CD4-positive, alpha-beta memory T cell (primary cell): ENCODE measurements at regions not wholly inside any gene's neighbourhood (a gene's known extent, or its start where the extent isn't known, plus 50 kb on each side); places are given as distances from the start of the nearest gene placed in this dataset.

ENCODE experiments used
- CTCF ChIA-PET: fragments of 350-600 bp; sonication (Branson Sonifier 250); formaldehyde crosslinking; loops from one replicate; lab custom pipeline; 2021; ENCODE audit warnings: inconsistent platforms; ENCODE audit not compliant: partially characterized antibody; lab: Charles Lee
- POLR2A ChIA-PET: fragments of 350-600 bp; sonication (Branson Sonifier 250); formaldehyde crosslinking; loops from one replicate; lab custom pipeline; 2021; ENCODE audit not compliant: partially characterized antibody; lab: Charles Lee
- DNase-seq, 5 donors: peaks; one replicate each; pipeline versions ENCODE4 v3.0.0 to v3.0.0-alpha.2; 2020 to 2022; ENCODE audit warnings: mixed read lengths in 1 of 5
- H3K27ac ChIP-seq: one replicate; pipeline ENCODE4 v1.7.0; 2013; ENCODE audit warnings: low read depth, low read length
- H3K27me3 ChIP-seq: 2 replicates; pipeline ENCODE4 v1.7.0; 2013; ENCODE audit warnings: mild to moderate bottlenecking, low read length, moderate library complexity; ENCODE audit not compliant: insufficient read depth
- H3K36me3 ChIP-seq: 2 replicates; pipeline ENCODE4 v1.7.0; 2013; ENCODE audit warnings: mild to moderate bottlenecking, low read length, moderate library complexity; ENCODE audit not compliant: insufficient read depth
- H3K4me1 ChIP-seq: 2 replicates; pipeline ENCODE4 v1.7.0; 2013; ENCODE audit warnings: mild to moderate bottlenecking, low read length, moderate library complexity; ENCODE audit not compliant: insufficient read depth
- H3K4me3 ChIP-seq, 2 donors: one replicate each; pipeline ENCODE4 v1.7.0; 2013; ENCODE audit warnings: low read length in 2 of 2, mild to moderate bottlenecking in 1 of 2
- H3K9me3 ChIP-seq, 2 donors: one replicate each; pipeline ENCODE4 v1.7.0; 2013; ENCODE audit warnings: low read length in 2 of 2, control low read depth in 1 of 2; ENCODE audit not compliant: control insufficient read depth in 1 of 2
- H3K27ac Mint-ChIP-seq, 7 donors: one replicate each; pipeline ENCODE4 v1.8.0; 2020 to 2021; ENCODE audit warnings: mixed read lengths in 7 of 7, mild to moderate bottlenecking in 6 of 7, inconsistent platforms in 3 of 7, moderate library complexity in 3 of 7
- H3K27me3 Mint-ChIP-seq, 2 donors: one replicate each; pipeline ENCODE4 v1.8.0; 2020 to 2021; ENCODE audit warnings: mixed read lengths in 2 of 2
- H3K36me3 Mint-ChIP-seq, 2 donors: one replicate each; pipeline ENCODE4 v1.8.0; 2020 to 2021; ENCODE audit warnings: mixed read lengths in 2 of 2, inconsistent platforms in 1 of 2, mild to moderate bottlenecking in 1 of 2
- H3K4me1 Mint-ChIP-seq, 4 donors: one replicate each; pipeline ENCODE4 v1.8.0; 2020 to 2021; ENCODE audit warnings: mixed read lengths in 4 of 4, mild to moderate bottlenecking in 1 of 4
- H3K4me3 Mint-ChIP-seq, 8 donors: one replicate each; pipeline ENCODE4 v1.8.0; 2020 to 2021; ENCODE audit warnings: mixed read lengths in 8 of 8, mild to moderate bottlenecking in 7 of 8, moderate library complexity in 6 of 8, inconsistent platforms in 3 of 8
- H3K9me3 Mint-ChIP-seq, 8 donors: one replicate each; pipeline ENCODE4 v1.8.0; 2020 to 2021; ENCODE audit warnings: mixed read lengths in 8 of 8, mild to moderate bottlenecking in 5 of 8, inconsistent platforms in 3 of 8, moderate library complexity in 1 of 8
- intact Hi-C: fragments of 100-400 bp; cut with micrococcal nuclease; formaldehyde crosslinking; loops from one replicate; pipeline ENCODE4 v1.15.1; 2023

GRCh38 chr2:128868686-128869551, 550.3 kb upstream of the HS6ST1 start:
- intact Hi-C loops = no loop called here
- ChIA-PET CTCF (no interaction called here), POLR2A (no interaction called here)
- H3K9me3 ChIP-seq = no peaks in the 10 kb centered on the region
- no peaks in the 10 kb centered on the region for H3K27me3 ChIP-seq
- Mint-ChIP-seq H3K36me3 (no peaks in the 10 kb centered on the region), H3K4me3 (no peak overlapping the region), H3K4me1 (no peaks in the 10 kb centered on the region), H3K27me3 (peaks cover 0 to 2% of the 10 kb centered on the region in 2 donors), H3K27ac (no peak overlapping the region), H3K9me3 (peaks cover 0 to 8% (median 1%) of the 10 kb centered on the region in 8 donors)
- H3K4me1 ChIP-seq = no peaks in the 10 kb centered on the region
- no peak for DNase-seq
- H3K4me3 ChIP-seq = no peak overlapping the region
- no peak overlapping the region for H3K27ac ChIP-seq
- H3K36me3 ChIP-seq = no peaks in the 10 kb centered on the region

DNA sequence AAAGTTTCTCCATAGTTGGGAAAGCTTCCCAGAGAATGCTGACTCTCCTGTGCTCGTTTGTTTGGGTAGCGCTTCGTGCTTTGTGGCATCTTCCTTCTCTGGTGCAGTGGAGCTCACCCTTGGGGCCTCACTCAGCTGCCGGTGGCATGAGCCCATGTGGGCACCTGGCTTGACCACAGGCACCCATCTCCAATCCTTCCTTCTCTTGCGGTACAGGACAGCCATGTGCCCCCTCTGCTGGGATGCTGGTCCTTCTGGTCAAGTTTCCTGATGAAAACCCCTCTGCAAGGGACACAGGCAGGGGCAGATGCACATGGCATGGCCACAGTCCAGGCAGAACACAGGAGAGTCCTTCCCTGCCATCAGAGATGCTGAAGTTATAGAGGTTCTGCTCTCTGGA, 555.9 kb upstream of the HS6ST1 start:
- Histone ChIP-seq H3K36me3 (no peaks in the 10 kb centered on the region), H3K9me3 (no peaks in the 10 kb centered on the region), H3K4me1 (no peaks in the 10 kb centered on the region), H3K27ac (no peak overlapping the region), H3K4me3 (no peak overlapping the region), H3K27me3 (no peaks in the 10 kb centered on the region)
- H3K27ac Mint-ChIP-seq = no peak overlapping the region
- H3K4me3 Mint-ChIP-seq = no peak overlapping the region
- no peak for DNase-seq
- no peaks in the 10 kb centered on the region for H3K36me3 Mint-ChIP-seq
- ChIA-PET CTCF (no interaction called here), POLR2A (no interaction called here)
- no peaks in the 10 kb centered on the region for H3K27me3 Mint-ChIP-seq
- intact Hi-C loops = no loop called here
- no peaks in the 10 kb centered on the region for H3K4me1 Mint-ChIP-seq
- H3K9me3 Mint-ChIP-seq = peaks cover 0 to 8% (median 2%) of the 10 kb centered on the region in 8 donors

DNA sequence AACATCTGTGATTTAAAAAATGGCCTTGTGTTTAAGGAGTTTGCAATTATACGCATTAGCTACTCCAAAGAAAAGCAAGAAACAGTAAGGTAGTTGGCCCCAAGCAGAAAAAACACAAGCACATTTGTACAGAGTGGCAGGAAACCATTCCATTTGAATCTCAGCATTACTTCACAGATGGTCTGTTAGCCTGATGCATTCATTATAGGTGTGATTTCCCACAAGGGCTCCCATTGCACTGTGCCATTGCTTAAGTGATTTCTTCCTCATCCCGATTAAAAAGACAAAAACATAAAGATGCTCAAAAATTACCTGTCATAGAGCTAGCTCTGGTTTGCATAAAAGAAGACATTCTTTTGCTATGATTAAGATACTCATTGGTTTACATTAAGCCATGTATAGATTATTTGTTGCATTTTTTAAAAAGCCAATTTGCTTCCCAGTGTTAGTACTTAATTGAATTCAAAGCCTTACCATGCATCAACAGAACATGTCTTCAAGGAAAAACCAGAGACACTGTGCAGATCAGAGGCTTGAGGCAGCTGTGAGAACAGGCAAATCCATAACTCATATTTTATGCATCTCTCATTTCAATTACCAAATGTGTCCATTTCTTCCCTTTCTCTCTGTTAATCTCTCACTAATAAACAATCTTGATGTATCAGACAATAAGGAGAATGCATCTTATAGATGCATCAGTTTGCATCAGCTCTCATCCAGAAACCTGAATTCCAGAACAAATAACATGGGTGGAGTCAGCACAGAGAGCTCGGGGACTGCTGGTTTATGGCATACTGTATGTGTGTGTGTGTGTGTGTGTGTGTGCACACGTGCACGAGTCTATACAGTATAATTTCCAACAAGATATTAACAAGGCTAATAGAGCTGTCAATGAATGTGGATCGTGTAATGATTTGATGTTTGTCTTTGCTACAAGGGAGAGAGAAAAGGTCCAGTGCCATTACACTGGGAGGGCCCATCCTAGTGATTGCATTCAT, 558.6 kb upstream of the HS6ST1 start:
- Histone ChIP-seq H3K36me3 (no peaks in the 10 kb centered on the region), H3K9me3 (no peaks in the 10 kb centered on the region), H3K4me1 (no peaks in the 10 kb centered on the region), H3K4me3 (no peak overlapping the region), H3K27me3 (no peaks in the 10 kb centered on the region), H3K27ac (no peak overlapping the region)
- no peak for DNase-seq
- H3K9me3 Mint-ChIP-seq = peaks cover 0 to 8% (median 4%) of the 10 kb centered on the region in 8 donors
- H3K4me1 Mint-ChIP-seq = no peaks in the 10 kb centered on the region
- no peaks in the 10 kb centered on the region for H3K36me3 Mint-ChIP-seq
- intact Hi-C loops = no loop called here
- H3K4me3 Mint-ChIP-seq = no peak overlapping the region
- CTCF ChIA-PET = no interaction called here
- no peak overlapping the region for H3K27ac Mint-ChIP-seq
- H3K27me3 Mint-ChIP-seq = no peaks in the 10 kb centered on the region
- POLR2A ChIA-PET = no interaction called here

- no peaks in the 10 kb centered on the region for H3K36me3 Mint-ChIP-seq
- no peaks in the 10 kb centered on the region for H3K27me3 Mint-ChIP-seq
- H3K4me1 Mint-ChIP-seq = no peaks in the 10 kb centered on the region
- no peaks in the 10 kb centered on the region for H3K36me3 ChIP-seq
- H3K4me3 Mint-ChIP-seq = no peak overlapping the region
- H3K27me3 ChIP-seq = no peaks in the 10 kb centered on the region
- DNase-seq = no peak
- H3K27ac Mint-ChIP-seq = no peak overlapping the region
- no peak overlapping the region for H3K27ac ChIP-seq
- H3K9me3 ChIP-seq = no peaks in the 10 kb centered on the region
- POLR2A ChIA-PET = no interaction called here
- CTCF ChIA-PET = no interaction called here
- no peaks in the 10 kb centered on the region for H3K4me1 ChIP-seq
- intact Hi-C loops = no loop called here
- H3K9me3 Mint-ChIP-seq = peaks cover 0 to 8% (median 3%) of the 10 kb centered on the region in 8 donors
- H3K4me3 ChIP-seq = no peak overlapping the region
Observed at GRCh38 chr2:128879161-128879560, 560.5 kb upstream of the HS6ST1 start.

DNA sequence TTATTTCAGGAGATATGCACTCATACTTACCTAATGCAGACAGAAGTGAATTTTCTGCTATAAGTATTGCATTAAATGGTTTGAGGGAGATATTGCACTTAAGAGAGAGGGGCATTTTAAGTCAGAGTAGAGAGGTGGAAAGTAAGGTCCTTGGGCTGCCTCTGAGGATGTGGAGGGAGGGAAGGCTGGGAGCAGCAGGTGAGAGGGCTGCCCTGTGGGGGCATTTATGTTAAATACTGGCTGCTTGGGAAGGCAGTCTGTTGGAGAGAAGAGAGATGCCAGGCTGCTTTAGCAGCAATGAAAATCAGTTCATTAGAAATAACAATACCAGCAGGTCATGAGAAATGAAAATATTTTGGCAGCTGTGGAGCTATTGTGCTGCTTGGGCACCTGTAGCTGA, 576.2 kb upstream of the HS6ST1 start:
- DNase-seq = no peak
- no peaks in the 10 kb centered on the region for H3K4me1 Mint-ChIP-seq
- Histone ChIP-seq H3K9me3 (no peaks in the 10 kb centered on the region), H3K27me3 (no peaks in the 10 kb centered on the region), H3K4me1 (no peaks in the 10 kb centered on the region), H3K36me3 (no peaks in the 10 kb centered on the region), H3K27ac (no peak overlapping the region), H3K4me3 (no peak overlapping the region)
- no peaks in the 10 kb centered on the region for H3K36me3 Mint-ChIP-seq
- no peak overlapping the region for H3K4me3 Mint-ChIP-seq
- H3K27ac Mint-ChIP-seq = no peak overlapping the region
- H3K27me3 Mint-ChIP-seq = no peaks in the 10 kb centered on the region
- CTCF ChIA-PET = no interaction called here
- H3K9me3 Mint-ChIP-seq = peaks cover 0 to 5% (median 0%) of the 10 kb centered on the region in 8 donors
- intact Hi-C loops = no loop called here
- POLR2A ChIA-PET = no interaction called here

DNA sequence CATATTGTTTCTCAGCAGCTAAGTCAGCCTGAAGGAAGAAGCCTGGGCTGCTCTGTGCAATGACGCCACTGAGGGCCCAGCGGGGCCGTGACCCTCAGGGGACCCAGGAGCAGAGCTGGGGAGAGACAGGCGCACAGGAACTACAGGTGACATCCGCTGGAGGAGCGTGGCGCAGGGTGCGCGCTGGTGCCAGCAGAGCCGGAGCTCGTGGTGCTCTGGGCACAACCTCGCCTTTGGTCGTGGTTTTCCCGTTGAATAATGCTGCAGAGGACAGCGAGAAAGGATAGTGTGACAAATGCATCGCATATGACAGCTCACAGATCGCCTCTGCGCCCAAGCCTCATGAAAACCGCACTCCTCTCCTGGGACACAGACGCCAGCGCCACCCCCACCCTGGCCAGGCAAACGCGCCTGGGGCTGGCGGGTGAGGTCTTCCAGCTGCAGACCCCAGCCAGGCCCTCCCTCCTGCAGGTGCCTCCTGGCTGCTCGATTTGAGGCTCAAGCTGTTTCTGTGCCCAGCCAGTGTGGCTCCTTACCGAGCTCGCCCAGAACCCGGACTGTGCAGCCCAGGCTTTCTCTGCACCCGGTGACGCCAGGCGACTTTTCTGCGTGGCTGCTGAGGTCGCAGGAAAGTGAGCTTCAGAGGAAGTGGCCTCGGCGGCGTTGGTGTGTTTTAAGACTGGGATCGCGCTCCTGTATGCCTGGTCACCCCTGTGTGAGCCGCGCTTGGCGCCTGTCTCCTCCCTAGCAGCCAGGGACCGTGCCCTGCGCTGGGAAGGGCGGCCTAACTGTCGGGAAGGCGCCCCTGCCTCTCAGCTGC, 583.1 kb upstream of the HS6ST1 start:
- Histone ChIP-seq H3K27ac (no peak overlapping the region), H3K36me3 (no peaks in the 10 kb centered on the region), H3K27me3 (no peaks in the 10 kb centered on the region), H3K4me3 (no peak overlapping the region), H3K9me3 (no peaks in the 10 kb centered on the region), H3K4me1 (no peaks in the 10 kb centered on the region)
- H3K9me3 Mint-ChIP-seq = peaks cover 0 to 10% (median 0%) of the 10 kb centered on the region in 8 donors
- intact Hi-C loops = no loop called here
- CTCF ChIA-PET = no interaction called here
- peak in 1 of 5 donors; percentile 22 for DNase-seq
- H3K4me3 Mint-ChIP-seq = no peak overlapping the region
- no peak overlapping the region for H3K27ac Mint-ChIP-seq
- H3K4me1 Mint-ChIP-seq = no peaks in the 10 kb centered on the region
- no peaks in the 10 kb centered on the region for H3K36me3 Mint-ChIP-seq
- no peaks in the 10 kb centered on the region for H3K27me3 Mint-ChIP-seq
- POLR2A ChIA-PET = no interaction called here
